SU-DHL-6 (cell line): ENCODE measurements at regions not wholly inside any gene's neighbourhood (a gene's known extent, or its start where the extent isn't known, plus 50 kb on each side); places are given as distances from the start of the nearest gene placed in this dataset.

ENCODE experiments used
- CTCF ChIP-seq: fragments of 200-600 bp; sonication (generic); IDR thresholded peaks from one replicate; pipeline ENCODE4 v1.5.1; 2017; ENCODE audit warnings: antibody characterized with exemption, mild to moderate bottlenecking, low read length, moderate library complexity; ENCODE audit not compliant: insufficient read depth, poor library complexity, severe bottlenecking
- EZH2phosphoT487 ChIP-seq: fragments of 200-600 bp; sonication (generic), shearing (Covaris generic); conservative IDR thresholded peaks from 2 replicates; pipeline ENCODE4 v1.6.1; 2018; ENCODE audit warnings: mild to moderate bottlenecking, antibody characterized with exemption, low read length, moderate library complexity, mixed read lengths

GRCh38 chr16:65843941-65844340 is 522.5 kb upstream of the CDH5 start:
- TF ChIP-seq CTCF (no peak), EZH2phosphoT487 (no peak)
